Neural progenitor cell (in vitro differentiated cells): ENCODE measurements at regions not wholly inside any gene's neighbourhood (a gene's known extent, or its start where the extent isn't known, plus 50 kb on each side); places are given as distances from the start of the nearest gene placed in this dataset.

Experiments used
- EZH2 ChIP-seq: fragments of 200-600 bp; sonication (generic); IDR thresholded peaks from 2 replicates; pipeline ENCODE4 v1.6.1; 2017; ENCODE audit warnings: antibody characterized with exemption, mild to moderate bottlenecking, moderate library complexity
- EZH2phosphoT487 ChIP-seq: fragments of 200-600 bp; sonication (generic); IDR thresholded peaks from 2 replicates; pipeline ENCODE4 v1.6.1; 2017; ENCODE audit warnings: antibody characterized with exemption
- TF ChIP-seq, protein P1 (sequence below): fragments of 200-600 bp; sonication (generic); IDR thresholded peaks from 2 replicates; pipeline ENCODE4 v1.5.1; 2017; ENCODE audit warnings: antibody characterized with exemption, mild to moderate bottlenecking

DNA sequence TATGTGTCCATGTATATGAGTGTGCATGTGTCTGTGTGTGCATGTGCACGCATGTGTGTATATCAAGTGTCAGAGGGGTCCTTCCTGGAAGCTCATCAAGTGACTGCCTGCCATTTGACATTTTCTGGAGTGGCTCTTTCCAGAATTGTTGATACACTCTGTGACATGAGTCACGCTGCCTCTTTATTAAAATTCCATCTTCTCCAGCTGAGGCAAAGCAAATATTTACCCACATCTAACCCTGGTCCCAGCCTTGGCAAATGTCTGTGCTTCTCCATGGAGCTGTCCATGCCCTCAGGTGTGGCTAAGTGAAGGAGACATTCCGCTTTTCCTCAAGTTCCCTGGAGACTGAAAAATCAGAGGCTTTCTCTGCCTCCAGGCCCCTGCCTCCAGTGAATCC, 88.2 kb upstream of the MBNL2 start:
- TF ChIP-seq, protein P1, sequence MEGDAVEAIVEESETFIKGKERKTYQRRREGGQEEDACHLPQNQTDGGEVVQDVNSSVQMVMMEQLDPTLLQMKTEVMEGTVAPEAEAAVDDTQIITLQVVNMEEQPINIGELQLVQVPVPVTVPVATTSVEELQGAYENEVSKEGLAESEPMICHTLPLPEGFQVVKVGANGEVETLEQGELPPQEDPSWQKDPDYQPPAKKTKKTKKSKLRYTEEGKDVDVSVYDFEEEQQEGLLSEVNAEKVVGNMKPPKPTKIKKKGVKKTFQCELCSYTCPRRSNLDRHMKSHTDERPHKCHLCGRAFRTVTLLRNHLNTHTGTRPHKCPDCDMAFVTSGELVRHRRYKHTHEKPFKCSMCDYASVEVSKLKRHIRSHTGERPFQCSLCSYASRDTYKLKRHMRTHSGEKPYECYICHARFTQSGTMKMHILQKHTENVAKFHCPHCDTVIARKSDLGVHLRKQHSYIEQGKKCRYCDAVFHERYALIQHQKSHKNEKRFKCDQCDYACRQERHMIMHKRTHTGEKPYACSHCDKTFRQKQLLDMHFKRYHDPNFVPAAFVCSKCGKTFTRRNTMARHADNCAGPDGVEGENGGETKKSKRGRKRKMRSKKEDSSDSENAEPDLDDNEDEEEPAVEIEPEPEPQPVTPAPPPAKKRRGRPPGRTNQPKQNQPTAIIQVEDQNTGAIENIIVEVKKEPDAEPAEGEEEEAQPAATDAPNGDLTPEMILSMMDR: no peak
- TF ChIP-seq EZH2: no peak
- TF ChIP-seq EZH2phosphoT487: no peak
